ENCODE measurements at regions not wholly inside any gene's neighbourhood (a gene's known extent, or its start where the extent isn't known, plus 50 kb on each side); places are given as distances from the start of the nearest gene placed in this dataset.

GRCh38 chr3:110708156-110708555 lies 363.5 kb upstream of the NECTIN3 start:
- ChIA-PET POLR2A (no interaction called here), CTCF (no interaction called here)
- TF ChIP-seq CTCF (IDR thresholded peaks at IDR 0.05; ENCODE audit: control extremely low read depth, extremely low read depth, low read depth, missing control alignments): no peak
- no peak for DNase-seq (ENCODE audit: extremely low spot score)

- ChIA-PET POLR2A (no interaction called here), CTCF (no interaction called here)
- no peak for DNase-seq (ENCODE audit: extremely low spot score)
- no peak for TF ChIP-seq CTCF (IDR thresholded peaks at IDR 0.05; ENCODE audit: control extremely low read depth, extremely low read depth, low read depth, missing control alignments)
Measured at GRCh38 chr3:110710156-110710555, 361.5 kb upstream of the NECTIN3 start.

- ChIA-PET POLR2A (no interaction called here), CTCF (no interaction called here)
- DNase-seq (ENCODE audit: extremely low spot score): no peak
- no peak for TF ChIP-seq CTCF (IDR thresholded peaks at IDR 0.05; ENCODE audit: control extremely low read depth, extremely low read depth, low read depth, missing control alignments)
Measured at GRCh38 chr3:110710603-110711002, 361.0 kb upstream of the NECTIN3 start.

- ChIA-PET CTCF (no interaction called here), POLR2A (no interaction called here)
- no peak for DNase-seq (ENCODE audit: extremely low spot score)
- no peak for TF ChIP-seq CTCF (IDR thresholded peaks at IDR 0.05; ENCODE audit: control extremely low read depth, extremely low read depth, low read depth, missing control alignments)
Measured at GRCh38 chr3:110711130-110711832, 360.3 kb upstream of the NECTIN3 start.

GRCh38 chr3:110711851-110712516 lies 359.6 kb upstream of the NECTIN3 start:
- ChIA-PET POLR2A (no interaction called here), CTCF (no interaction called here)
- TF ChIP-seq CTCF (IDR thresholded peaks at IDR 0.05; ENCODE audit: control extremely low read depth, extremely low read depth, low read depth, missing control alignments): no peak
- DNase-seq (ENCODE audit: extremely low spot score): no peak

- ChIA-PET CTCF (no interaction called here), POLR2A (interaction anchor here (0.7 kb wide), 1 partner anchor 9 kb away, joined by 12 read pairs; no protein-coding TSS in a partner anchor)
- TF ChIP-seq CTCF (IDR thresholded peaks at IDR 0.05; ENCODE audit: control extremely low read depth, extremely low read depth, low read depth, missing control alignments): no peak
- no peak for DNase-seq (ENCODE audit: extremely low spot score)
Measured at GRCh38 chr3:110727056-110727455, 344.6 kb upstream of the NECTIN3 start.

Measured in GM10248 (cell line).